WI38 (cell line): ENCODE measurements at regions not wholly inside any gene's neighbourhood (a gene's known extent, or its start where the extent isn't known, plus 50 kb on each side); places are given as distances from the start of the nearest gene placed in this dataset.

Experiments used
- H3K4me3 ChIP-seq: 2 replicates; pipeline ENCODE4 v1.5.1; 2011; ENCODE audit warnings: low read depth, mild to moderate bottlenecking, control low read depth, low read length
- TF ChIP-seq, protein P1 (sequence below): IDR thresholded peaks from 2 replicates; pipeline ENCODE4 v1.5.1; 2012; ENCODE audit warnings: low read depth, mild to moderate bottlenecking, control low read depth, low read length

- TF ChIP-seq, protein P1, sequence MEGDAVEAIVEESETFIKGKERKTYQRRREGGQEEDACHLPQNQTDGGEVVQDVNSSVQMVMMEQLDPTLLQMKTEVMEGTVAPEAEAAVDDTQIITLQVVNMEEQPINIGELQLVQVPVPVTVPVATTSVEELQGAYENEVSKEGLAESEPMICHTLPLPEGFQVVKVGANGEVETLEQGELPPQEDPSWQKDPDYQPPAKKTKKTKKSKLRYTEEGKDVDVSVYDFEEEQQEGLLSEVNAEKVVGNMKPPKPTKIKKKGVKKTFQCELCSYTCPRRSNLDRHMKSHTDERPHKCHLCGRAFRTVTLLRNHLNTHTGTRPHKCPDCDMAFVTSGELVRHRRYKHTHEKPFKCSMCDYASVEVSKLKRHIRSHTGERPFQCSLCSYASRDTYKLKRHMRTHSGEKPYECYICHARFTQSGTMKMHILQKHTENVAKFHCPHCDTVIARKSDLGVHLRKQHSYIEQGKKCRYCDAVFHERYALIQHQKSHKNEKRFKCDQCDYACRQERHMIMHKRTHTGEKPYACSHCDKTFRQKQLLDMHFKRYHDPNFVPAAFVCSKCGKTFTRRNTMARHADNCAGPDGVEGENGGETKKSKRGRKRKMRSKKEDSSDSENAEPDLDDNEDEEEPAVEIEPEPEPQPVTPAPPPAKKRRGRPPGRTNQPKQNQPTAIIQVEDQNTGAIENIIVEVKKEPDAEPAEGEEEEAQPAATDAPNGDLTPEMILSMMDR, result no peak
- H3K4me3 ChIP-seq, result no peak overlapping the region
These were observed 70.6 kb upstream of the SLC44A1 start for GRCh38 chr9:105173826-105174225.

- TF ChIP-seq, protein P1, result no peak
- no peak overlapping the region for H3K4me3 ChIP-seq
These were observed 68.3 kb upstream of the SLC44A1 start for GRCh38 chr9:105176194-105176593.

DNA sequence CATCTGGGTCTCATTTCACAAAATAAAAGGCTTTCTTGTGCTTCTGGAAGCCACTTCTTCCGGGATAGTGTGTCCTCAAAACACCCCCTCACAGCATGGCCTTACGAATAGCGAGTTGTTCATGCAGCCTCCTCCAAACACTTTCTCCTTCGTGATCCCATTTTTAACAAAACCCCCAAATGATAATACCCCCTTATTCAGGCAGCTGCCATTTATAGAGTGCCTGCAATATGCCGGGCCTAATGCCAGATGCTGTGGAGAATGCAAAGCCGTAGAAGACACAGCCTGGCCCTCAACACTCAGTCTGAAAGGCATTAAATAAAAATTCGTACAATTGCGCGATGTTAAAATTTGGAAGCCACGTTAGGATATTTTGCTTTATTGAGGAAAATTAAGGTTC is 66.4 kb upstream of the SLC44A1 start:
- TF ChIP-seq, protein P1, result no peak
- no peak overlapping the region for H3K4me3 ChIP-seq

- TF ChIP-seq, protein P1, result no peak
- H3K4me3 ChIP-seq, result no peak overlapping the region
These were observed 56.7 kb upstream of the SLC44A1 start for GRCh38 chr9:105187781-105188180.

GRCh38 chr9:105188746-105189145 is 55.7 kb upstream of the SLC44A1 start:
- TF ChIP-seq, protein P1, result no peak
- H3K4me3 ChIP-seq, result no peak overlapping the region

DNA sequence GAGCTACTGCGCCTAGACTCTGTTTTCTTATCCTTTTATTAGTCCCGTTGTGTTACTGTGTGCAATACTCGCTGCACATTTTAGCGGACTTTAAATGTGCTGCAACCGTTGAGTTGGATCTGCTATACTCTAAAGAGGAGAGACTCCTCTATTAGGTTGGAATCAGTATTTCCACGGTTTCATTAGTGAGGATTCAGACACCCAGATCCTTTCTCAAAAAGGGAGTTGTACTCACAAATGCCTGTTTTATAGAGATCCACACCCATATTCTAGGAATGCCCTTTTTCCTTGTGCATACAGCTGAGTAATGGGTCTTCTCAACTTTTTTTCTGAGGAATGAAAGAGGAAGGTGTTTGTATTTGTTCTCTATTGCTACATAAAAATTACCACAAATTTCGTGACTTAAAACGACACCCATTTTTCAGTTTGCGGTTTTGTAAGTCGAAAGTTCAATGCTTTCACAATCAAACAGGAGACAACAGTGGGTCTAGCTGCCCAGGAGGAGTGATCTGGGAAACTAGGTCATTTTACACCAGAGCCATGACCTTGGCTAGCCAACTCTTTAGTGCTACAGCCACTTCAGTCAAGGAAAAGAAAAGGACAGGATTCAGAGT is 52.8 kb upstream of the SLC44A1 start:
- TF ChIP-seq, protein P1, result no peak
- H3K4me3 ChIP-seq, result no peak overlapping the region

DNA sequence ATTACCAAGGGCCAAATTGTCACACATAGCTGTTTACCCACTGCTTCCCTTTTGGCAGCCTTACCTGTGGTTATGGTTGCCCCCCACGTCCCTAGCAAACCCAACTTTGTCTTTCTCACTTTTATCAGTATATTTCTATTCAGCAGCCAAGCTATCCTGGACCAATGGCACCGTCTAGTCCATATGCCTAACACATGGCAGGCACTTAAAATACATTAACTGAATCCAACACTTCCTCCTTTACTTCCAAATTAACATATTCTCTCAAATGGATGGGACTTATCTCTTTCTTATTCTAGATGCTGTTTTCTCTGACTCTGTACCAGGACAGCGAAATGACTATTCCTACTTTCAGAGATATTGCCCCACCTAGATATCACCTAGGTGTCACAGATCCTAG is 50.9 kb upstream of the SLC44A1 start:
- TF ChIP-seq, protein P1, result no peak

More for the DNA sequence above, 50.9 kb upstream of the SLC44A1 start:
- H3K4me3 ChIP-seq, result no peak overlapping the region
